OCI-LY1 (cell line): ENCODE measurements at regions not wholly inside any gene's neighbourhood (a gene's known extent, or its start where the extent isn't known, plus 50 kb on each side); places are given as distances from the start of the nearest gene placed in this dataset.

Experiments used
- H2AFZ ChIP-seq: fragments of 200-600 bp; sonication (generic), shearing (Covaris generic); 2 replicates; pipeline ENCODE4 v1.6.0; 2014; ENCODE audit warnings: antibody characterized with exemption, mild to moderate bottlenecking, low read length
- H3F3A ChIP-seq: fragments of 200-600 bp; sonication (generic), shearing (Covaris generic); 2 replicates; pipeline ENCODE4 v1.6.0; 2014; ENCODE audit warnings: mild to moderate bottlenecking, antibody characterized with exemption, low read length, moderate library complexity; ENCODE audit not compliant: insufficient read depth
- H3K27ac ChIP-seq: fragments of 200-600 bp; sonication (generic); 2 replicates; pipeline ENCODE4 v1.5.1; 2014; ENCODE audit warnings: low read length, mixed run types, mild to moderate bottlenecking, low read depth; ENCODE audit not compliant: poor library complexity, severe bottlenecking
- H3K27me3 ChIP-seq: fragments of 200-600 bp; sonication (generic); 2 replicates; pipeline ENCODE4 v1.6.0; 2014; ENCODE audit warnings: antibody characterized with exemption, mild to moderate bottlenecking, low read length, moderate library complexity; ENCODE audit not compliant: insufficient read depth
- H3K36me3 ChIP-seq: fragments of 200-600 bp; sonication (generic); 2 replicates; pipeline ENCODE4 v1.6.1; 2014; ENCODE audit warnings: mild to moderate bottlenecking, antibody characterized with exemption, low read length, moderate library complexity, mixed read lengths; ENCODE audit not compliant: insufficient read depth
- H3K4me1 ChIP-seq: fragments of 200-600 bp; sonication (generic); 2 replicates; pipeline ENCODE4 v1.5.1; 2014; ENCODE audit warnings: mild to moderate bottlenecking, low read length, moderate library complexity; ENCODE audit not compliant: insufficient read depth, severe bottlenecking
- H3K4me2 ChIP-seq: fragments of 200-600 bp; sonication (generic), shearing (Covaris generic); 2 replicates; pipeline ENCODE4 v1.6.1; 2014; ENCODE audit warnings: low read length
- H3K4me3 ChIP-seq: fragments of 200-600 bp; sonication (generic); 2 replicates; pipeline ENCODE4 v1.5.1; 2014; ENCODE audit warnings: low read length, low read depth, mild to moderate bottlenecking, mixed read lengths; ENCODE audit not compliant: poor library complexity, severe bottlenecking
- H3K79me2 ChIP-seq: fragments of 200-600 bp; shearing (Covaris generic); 2 replicates; pipeline ENCODE4 v1.6.1; 2016; ENCODE audit warnings: mixed run types, low read length, mixed read lengths; ENCODE audit not compliant: insufficient read depth
- H3K9ac ChIP-seq: fragments of 200-600 bp; sonication (generic), shearing (Covaris generic); 2 replicates; pipeline ENCODE4 v1.6.1; 2014; ENCODE audit warnings: mild to moderate bottlenecking, low read length, mixed read lengths
- H3K9me2 ChIP-seq: fragments of 200-600 bp; sonication (generic), shearing (Covaris generic); 2 replicates; pipeline ENCODE4 v1.6.1; 2014; ENCODE audit warnings: low read depth, mild to moderate bottlenecking, low read length, mixed read lengths
- H3K9me3 ChIP-seq: fragments of 200-600 bp; shearing (Covaris generic); 2 replicates; pipeline ENCODE4 v1.6.1; 2014; ENCODE audit warnings: low read length, mixed read lengths
- H4K20me1 ChIP-seq: fragments of 200-600 bp; sonication (generic), shearing (Covaris generic); 2 replicates; pipeline ENCODE4 v1.6.0; 2016; ENCODE audit warnings: mild to moderate bottlenecking, low read length; ENCODE audit not compliant: insufficient read depth
- EZH2 ChIP-seq: fragments of 200-600 bp; sonication (generic), shearing (Covaris generic); IDR thresholded peaks from 2 replicates; pipeline ENCODE4 v1.8.0; 2017; ENCODE audit warnings: borderline replicate concordance, mixed run types, mild to moderate bottlenecking, antibody characterized with exemption, low read length, moderate library complexity, mixed read lengths
- TF ChIP-seq, protein P1 (sequence below): fragments of 200-600 bp; sonication (generic), shearing (Covaris generic); IDR thresholded peaks from 2 replicates; pipeline ENCODE4 v1.5.1; 2017; ENCODE audit warnings: mild to moderate bottlenecking, antibody characterized with exemption, low read length, moderate library complexity, mixed read lengths

GRCh38 chr9:12195456-12195855 is 497.7 kb upstream of the TYRP1 start:
- H3K9me2 ChIP-seq: no peaks in the 10 kb centered on the region
- H3K4me3 ChIP-seq: no peak overlapping the region
- H3K79me2 ChIP-seq: no peaks in the 10 kb centered on the region
- no peaks in the 10 kb centered on the region for H3K9me3 ChIP-seq
- H2AFZ ChIP-seq: no peak overlapping the region
- no peaks in the 10 kb centered on the region for H4K20me1 ChIP-seq
- no peak overlapping the region for H3K27ac ChIP-seq
- TF ChIP-seq, protein P1, sequence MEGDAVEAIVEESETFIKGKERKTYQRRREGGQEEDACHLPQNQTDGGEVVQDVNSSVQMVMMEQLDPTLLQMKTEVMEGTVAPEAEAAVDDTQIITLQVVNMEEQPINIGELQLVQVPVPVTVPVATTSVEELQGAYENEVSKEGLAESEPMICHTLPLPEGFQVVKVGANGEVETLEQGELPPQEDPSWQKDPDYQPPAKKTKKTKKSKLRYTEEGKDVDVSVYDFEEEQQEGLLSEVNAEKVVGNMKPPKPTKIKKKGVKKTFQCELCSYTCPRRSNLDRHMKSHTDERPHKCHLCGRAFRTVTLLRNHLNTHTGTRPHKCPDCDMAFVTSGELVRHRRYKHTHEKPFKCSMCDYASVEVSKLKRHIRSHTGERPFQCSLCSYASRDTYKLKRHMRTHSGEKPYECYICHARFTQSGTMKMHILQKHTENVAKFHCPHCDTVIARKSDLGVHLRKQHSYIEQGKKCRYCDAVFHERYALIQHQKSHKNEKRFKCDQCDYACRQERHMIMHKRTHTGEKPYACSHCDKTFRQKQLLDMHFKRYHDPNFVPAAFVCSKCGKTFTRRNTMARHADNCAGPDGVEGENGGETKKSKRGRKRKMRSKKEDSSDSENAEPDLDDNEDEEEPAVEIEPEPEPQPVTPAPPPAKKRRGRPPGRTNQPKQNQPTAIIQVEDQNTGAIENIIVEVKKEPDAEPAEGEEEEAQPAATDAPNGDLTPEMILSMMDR: no peak
- no peak for TF ChIP-seq EZH2
- no peaks in the 10 kb centered on the region for H3F3A ChIP-seq
- H3K4me1 ChIP-seq: no peaks in the 10 kb centered on the region
- H3K9ac ChIP-seq: no peak overlapping the region
- H3K36me3 ChIP-seq: no peaks in the 10 kb centered on the region
- H3K4me2 ChIP-seq: no peak overlapping the region
- H3K27me3 ChIP-seq: no peaks in the 10 kb centered on the region

DNA sequence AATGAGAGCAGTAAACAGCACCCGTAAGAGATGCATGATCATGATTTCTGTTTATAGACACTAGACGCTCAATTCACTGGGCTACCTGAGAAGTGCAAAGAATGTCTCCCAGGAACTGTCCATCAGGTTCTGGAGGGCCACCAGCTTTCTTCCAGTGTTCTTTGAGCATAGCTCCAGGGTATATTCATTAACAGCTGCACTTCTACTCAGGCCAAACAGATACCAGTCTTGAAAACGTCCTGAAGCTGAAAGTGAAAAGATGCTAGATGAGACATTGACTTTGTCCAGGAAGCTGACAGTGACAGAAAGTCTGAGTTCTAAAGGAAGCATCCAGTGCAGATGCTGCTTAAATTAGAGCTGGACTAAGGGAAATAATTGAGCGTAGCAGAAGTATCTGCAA is 488.7 kb upstream of the TYRP1 start:
- Histone ChIP-seq H3K4me3 (no peak overlapping the region), H3K4me2 (no peak overlapping the region), H3K36me3 (no peaks in the 10 kb centered on the region), H3K27me3 (no peaks in the 10 kb centered on the region), H3K27ac (no peak overlapping the region), H3K4me1 (no peaks in the 10 kb centered on the region), H3K79me2 (no peaks in the 10 kb centered on the region), H2AFZ (no peak overlapping the region), H4K20me1 (no peaks in the 10 kb centered on the region), H3K9me2 (no peaks in the 10 kb centered on the region), H3K9ac (no peak overlapping the region), H3K9me3 (no peaks in the 10 kb centered on the region), H3F3A (no peaks in the 10 kb centered on the region)
- TF ChIP-seq EZH2: no peak
- TF ChIP-seq, protein P1: no peak

DNA sequence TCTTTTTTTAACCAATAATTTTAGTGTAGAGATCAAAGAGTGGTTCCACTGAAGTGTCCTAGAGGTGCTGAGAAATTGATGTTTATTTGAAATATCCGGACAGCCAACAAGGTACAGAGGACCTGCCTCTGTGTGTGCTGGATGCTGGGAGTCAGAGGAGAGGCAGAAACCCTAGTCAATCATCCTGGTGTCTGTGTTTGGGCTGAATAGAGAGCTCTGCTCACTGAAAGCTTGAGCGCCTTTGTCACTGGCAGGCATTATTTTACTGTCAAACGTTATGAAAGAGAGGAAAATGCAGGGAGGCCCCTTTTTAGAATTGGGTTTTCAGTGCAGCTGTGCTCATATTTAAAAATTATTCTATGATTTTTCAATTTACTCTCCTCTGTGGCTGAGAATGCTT is 480.3 kb upstream of the TYRP1 start:
- no peak overlapping the region for H3K4me3 ChIP-seq
- no peaks in the 10 kb centered on the region for H3F3A ChIP-seq
- no peaks in the 10 kb centered on the region for H3K4me1 ChIP-seq
- no peaks in the 10 kb centered on the region for H3K9me2 ChIP-seq
- no peaks in the 10 kb centered on the region for H3K9me3 ChIP-seq
- no peaks in the 10 kb centered on the region for H3K36me3 ChIP-seq
- TF ChIP-seq, protein P1: no peak
- no peak for TF ChIP-seq EZH2
- no peak overlapping the region for H2AFZ ChIP-seq
- H3K27me3 ChIP-seq: no peaks in the 10 kb centered on the region
- H3K27ac ChIP-seq: no peak overlapping the region
- no peaks in the 10 kb centered on the region for H3K79me2 ChIP-seq
- no peaks in the 10 kb centered on the region for H4K20me1 ChIP-seq
- no peak overlapping the region for H3K9ac ChIP-seq
- H3K4me2 ChIP-seq: no peak overlapping the region
